SK-N-SH (cell line): ENCODE measurements at regions not wholly inside any gene's neighbourhood (a gene's known extent, or its start where the extent isn't known, plus 50 kb on each side); places are given as distances from the start of the nearest gene placed in this dataset.

Source experiments
- CTCF ChIA-PET: fragments of 300-600, 350-600 bp; formaldehyde crosslinking; extraction: SDS; loops from one replicate; lab custom pipeline; 2021; lab: Yijun Ruan, JAX
- POLR2A ChIA-PET: fragments of 350-600 bp; sonication (Branson Sonifier 250); formaldehyde crosslinking; extraction: SDS; loops from one replicate; lab custom pipeline; 2020; ENCODE audit warnings: antibody characterized with exemption, inconsistent platforms; lab: Yijun Ruan, JAX
- DNase-seq: peaks from one replicate; pipeline ENCODE4 v3.0.0; 2012
- H2AFZ ChIP-seq: fragments of 200-600 bp; sonication (generic); 2 replicates; pipeline ENCODE4 v1.8.1; 2016; ENCODE audit warnings: antibody characterized with exemption, mild to moderate bottlenecking, low read depth
- H3F3A ChIP-seq: fragments of 200-600 bp; sonication (generic); replicated peaks from 2 replicates; pipeline ENCODE3; 2016; ENCODE audit warnings: antibody characterized with exemption, mild to moderate bottlenecking; ENCODE audit not compliant: insufficient read depth
- H3K27ac ChIP-seq, 2 experiments: fragments of 200-500 bp in 1 of 2; fragments of 200-600 bp in 1 of 2; sonication (Bioruptor generic) in 1 of 2; sonication (generic), shearing (Covaris generic) in 1 of 2; 2 replicates each; pipeline versions ENCODE4 v1.5.1 to v1.6.1; 2014 to 2016; ENCODE audit warnings: low read depth in 2 of 2, inconsistent platforms in 1 of 2, low read length in 1 of 2, mild to moderate bottlenecking in 1 of 2, mixed read lengths in 1 of 2
- H3K27me3 ChIP-seq: fragments of 200-600 bp; sonication (generic), shearing (Covaris generic); 2 replicates; pipeline ENCODE4 v1.6.1; 2016; ENCODE audit warnings: mixed run types; ENCODE audit not compliant: insufficient read depth
- H3K36me3 ChIP-seq, 2 experiments: fragments of 200-500 bp in 1 of 2; fragments of 200-600 bp in 1 of 2; sonication (Bioruptor generic) in 1 of 2; sonication (generic) in 1 of 2; replicated peaks in 1 of 2; 2 replicates each; pipeline versions ENCODE3 to v1.5.1; 2014 to 2016; ENCODE audit warnings: low read length in 1 of 2, mild to moderate bottlenecking in 1 of 2; ENCODE audit not compliant: insufficient read depth in 2 of 2, control insufficient read depth in 1 of 2
- H3K4me1 ChIP-seq, 2 experiments: fragments of 200-500 bp in 1 of 2; fragments of 200-600 bp in 1 of 2; sonication (Bioruptor generic) in 1 of 2; sonication (generic), shearing (Covaris generic) in 1 of 2; 2 replicates each; pipeline versions ENCODE4 v1.5.1 to v1.6.1; 2014 to 2016; ENCODE audit warnings: low read depth in 1 of 2, low read length in 1 of 2, mixed run types in 1 of 2; ENCODE audit not compliant: insufficient read depth in 2 of 2, control insufficient read depth in 1 of 2
- H3K4me2 ChIP-seq: fragments of 200-600 bp; sonication (generic), shearing (Covaris generic); 2 replicates; pipeline ENCODE4 v1.6.1; 2017; ENCODE audit warnings: mixed run types
- H3K4me3 ChIP-seq, 2 experiments: fragments of 200-500 bp in 1 of 2; fragments of 200-600 bp in 1 of 2; sonication (Bioruptor generic) in 1 of 2; sonication (generic), shearing (Covaris generic) in 1 of 2; 2 replicates each; pipeline versions ENCODE4 v1.5.1 to v1.8.1; 2014 to 2016; ENCODE audit warnings: low read depth in 2 of 2, inconsistent platforms in 1 of 2, low read length in 1 of 2, mild to moderate bottlenecking in 1 of 2, mixed read lengths in 1 of 2, moderate library complexity in 1 of 2
- H3K79me2 ChIP-seq: fragments of 200-600 bp; sonication (generic); 2 replicates; pipeline ENCODE4 v1.8.1; 2017; ENCODE audit warnings: mild to moderate bottlenecking; ENCODE audit not compliant: insufficient read depth
- H3K9ac ChIP-seq: fragments of 200-600 bp; sonication (generic); 2 replicates; pipeline ENCODE4 v1.6.1; 2017; ENCODE audit warnings: mixed run types
- H3K9me2 ChIP-seq: fragments of 200-600 bp; sonication (generic); 2 replicates; pipeline ENCODE4 v1.6.1; 2017; ENCODE audit warnings: mixed run types
- H3K9me3 ChIP-seq: fragments of 200-600 bp; sonication (generic); 2 replicates; pipeline ENCODE4 v1.6.1; 2017; ENCODE audit warnings: mixed run types, mild to moderate bottlenecking, moderate library complexity
- H4K20me1 ChIP-seq: fragments of 200-600 bp; sonication (generic); 2 replicates; pipeline ENCODE4 v1.6.1; 2017; ENCODE audit warnings: mild to moderate bottlenecking, mixed run types; ENCODE audit not compliant: insufficient read depth
- ELF1 ChIP-seq: IDR thresholded peaks from 2 replicates; pipeline ENCODE4 v1.4.0; 2012
- EP300 ChIP-seq, 2 experiments: IDR thresholded peaks; 2 replicates each; pipeline versions ENCODE4 v1.4.0 to v1.6.1; 2012; ENCODE audit warnings: borderline replicate concordance in 1 of 2, low read depth in 1 of 2, low read length in 1 of 2
- EZH2phosphoT487 ChIP-seq: fragments of 200-600 bp; sonication (generic); IDR thresholded peaks from 2 replicates; pipeline ENCODE4 v1.6.1; 2017; ENCODE audit warnings: low read depth, mixed run types, mild to moderate bottlenecking, antibody characterized with exemption, moderate library complexity, borderline replicate concordance
- FOSL2 ChIP-seq: IDR thresholded peaks from 2 replicates; pipeline ENCODE4 v1.4.0; 2012; ENCODE audit warnings: low read depth, mild to moderate bottlenecking, moderate library complexity, borderline replicate concordance
- FOXM1 ChIP-seq: IDR thresholded peaks from 2 replicates; pipeline ENCODE4 v1.4.0; 2012; ENCODE audit warnings: low read depth, mild to moderate bottlenecking
- GATA2 ChIP-seq: sonication (generic); formaldehyde crosslinking; IDR thresholded peaks from 2 replicates; pipeline ENCODE4 v1.5.0; 2020; ENCODE audit warnings: mild to moderate bottlenecking, missing genetic modification reagents
- JUND ChIP-seq: IDR thresholded peaks from 2 replicates; pipeline ENCODE4 v1.4.0; 2012
- MEF2A ChIP-seq: IDR thresholded peaks from 2 replicates; pipeline ENCODE4 v1.4.0; 2012; ENCODE audit warnings: low read depth, borderline replicate concordance
- PBX3 ChIP-seq: IDR thresholded peaks from 2 replicates; pipeline ENCODE4; 2012
- RFX5 ChIP-seq: IDR thresholded peaks from 2 replicates; pipeline ENCODE4 v1.6.1; 2012; ENCODE audit warnings: mild to moderate bottlenecking, improper control_type of control experiment, low read length
- RXRA ChIP-seq: IDR thresholded peaks from 2 replicates; pipeline ENCODE4 v1.4.0; 2012; ENCODE audit warnings: low read depth, mild to moderate bottlenecking, borderline replicate concordance
- SIN3A ChIP-seq: IDR thresholded peaks from 2 replicates; pipeline ENCODE4 v1.6.1; 2012; ENCODE audit warnings: low read depth, mild to moderate bottlenecking, low read length, moderate library complexity, borderline replicate concordance
- TAF1 ChIP-seq: IDR thresholded peaks from 2 replicates; pipeline ENCODE4 v1.6.1; 2012; ENCODE audit warnings: low read depth, mild to moderate bottlenecking, low read length, moderate library complexity, borderline replicate concordance
- TEAD4 ChIP-seq: IDR thresholded peaks from 2 replicates; pipeline ENCODE4 v1.4.0; 2012; ENCODE audit warnings: mild to moderate bottlenecking, borderline replicate concordance; ENCODE audit not compliant: insufficient read depth
- USF1 ChIP-seq: IDR thresholded peaks from 2 replicates; pipeline ENCODE4 v1.4.0; 2012; ENCODE audit warnings: low read depth, borderline replicate concordance
- USF2 ChIP-seq: fragments of 150-350 bp; IDR thresholded peaks from 2 replicates; pipeline ENCODE4 v1.6.1; 2017; ENCODE audit warnings: antibody characterized with exemption, low read length, low read depth, borderline replicate concordance
- ZBTB33 ChIP-seq: IDR thresholded peaks from 2 replicates; pipeline ENCODE4 v1.4.0; 2012; ENCODE audit warnings: low read depth, borderline replicate concordance
- WGBS: methylation state at CpG from one replicate; pipeline ENCODE4 v1.1.6; 2017; ENCODE audit warnings: low lambda C conversion rate; 5-methylcytosine and 5-hydroxymethylcytosine counted together

- Histone ChIP-seq H3K9me2 (no peaks in the 10 kb centered on the region), H3K4me3 (no peak overlapping the region)
- POLR2A ChIA-PET: no interaction called here
- TF ChIP-seq TAF1 (no peak), GATA2 (CRISPR knock-in tag) (no peak), USF2 (no peak), FOXM1 (no peak), EZH2phosphoT487 (no peak)
- TF ChIP-seq, all 33 proteins: peak for 0
- no peak for DNase-seq
- no peaks in the 10 kb centered on the region for H3K36me3 ChIP-seq
- no peak overlapping the region for H2AFZ ChIP-seq
- H3K9ac ChIP-seq: no peak overlapping the region
- CTCF ChIA-PET: interaction anchor here (1.3 kb wide), 1 partner anchor 272 kb away, joined by 3 read pairs; no protein-coding TSS in a partner anchor
- H3K4me1 ChIP-seq: no peaks in the 10 kb centered on the region
- no peaks in the 10 kb centered on the region for H3K79me2 ChIP-seq
- WGBS: 38% methylated on average over 3 of the region's 3 CpGs
- H3K27ac ChIP-seq: no peak overlapping the region
- H4K20me1 ChIP-seq: no peaks in the 10 kb centered on the region
- H3K27me3 ChIP-seq: no peaks in the 10 kb centered on the region
- H3F3A ChIP-seq: no peaks in the 10 kb centered on the region
- H3K4me2 ChIP-seq: no peak overlapping the region
- no peaks in the 10 kb centered on the region for H3K9me3 ChIP-seq
Measured at GRCh38 chr19:30959011-30959410, 390.2 kb downstream of the TSHZ3 start.

- H3K4me3 ChIP-seq: no peak overlapping the region
- TF ChIP-seq JUND (no peak), TEAD4 (no peak), ELF1 (no peak), FOXM1 (no peak), RFX5 (no peak), ZBTB33 (no peak), EP300 (IDR thresholded peaks at IDR 0.05; ENCODE audit: borderline replicate concordance in 1 of 2, low read depth in 1 of 2, low read length in 1 of 2) (no peak), FOSL2 (no peak), PBX3 (no peak), SIN3A (no peak), USF1 (no peak), MEF2A (no peak), USF2 (no peak), RXRA (no peak)
- H3K4me2 ChIP-seq: no peak overlapping the region
- no peaks in the 10 kb centered on the region for H4K20me1 ChIP-seq
- no peaks in the 10 kb centered on the region; the same call in 1 of the 2 replicates for H3K9me2 ChIP-seq
- POLR2A ChIA-PET: no interaction called here
- no peaks in the 10 kb centered on the region for H3K36me3 ChIP-seq
- no peak overlapping the region for H3K9ac ChIP-seq
- no peaks in the 10 kb centered on the region for H3K79me2 ChIP-seq
- CTCF ChIA-PET: interaction anchor here (1.1 to 1.5 kb wide), 3 partner anchors 9 to 15 kb away, joined by 3 to 4 read pairs (median 4); no protein-coding TSS in a partner anchor
- no peaks in the 10 kb centered on the region for H3K9me3 ChIP-seq
- no peak overlapping the region for H2AFZ ChIP-seq
- no peak overlapping the region for H3K27ac ChIP-seq
- no peak for DNase-seq
- H3K27me3 ChIP-seq: no peaks in the 10 kb centered on the region
- 23% methylated on average over 12 of the region's 12 CpGs for WGBS
- H3F3A ChIP-seq: no peaks in the 10 kb centered on the region
- no peaks in the 10 kb centered on the region for H3K4me1 ChIP-seq
Measured at GRCh38 chr19:30955112-30956104, 393.8 kb downstream of the TSHZ3 start.
